Endothelial cell of umbilical vein (primary cell): ENCODE measurements at regions not wholly inside any gene's neighbourhood (a gene's known extent, or its start where the extent isn't known, plus 50 kb on each side); places are given as distances from the start of the nearest gene placed in this dataset.

Source experiments
- BruUV-seq: library from RNA; stranded (reverse); fragments of 400-500 nt; replicated peaks from 2 replicates; lab custom pipeline; 2021; lab: Mats Ljungman, UMichigan
- CTCF ChIA-PET: fragments of 300-600, 350-600 bp; sonication (Branson Sonifier 250); formaldehyde crosslinking; loops from one replicate; lab custom pipeline; 2021; ENCODE audit warnings: antibody characterized with exemption, inconsistent platforms; lab: Charles Lee
- POLR2A ChIA-PET: fragments of 300-600, 350-600 bp; sonication (Branson Sonifier 250); formaldehyde crosslinking; loops from one replicate; lab custom pipeline; 2021; ENCODE audit warnings: antibody characterized with exemption, inconsistent platforms; lab: Charles Lee
- DNase-seq: peaks from one replicate; pipeline ENCODE4 v3.0.0-alpha.2; 2011; ENCODE audit warnings: low read depth, low spot score
- FAIRE-seq: peaks from 2 replicates; lab custom pipeline; 2011; peaks lifted over from hg19 to GRCh38; lab: Jason Lieb, UNC
- H2AFZ ChIP-seq: 2 replicates; pipeline ENCODE4 v1.6.0; 2012; ENCODE audit warnings: low read depth, low read length, control low read depth, inconsistent platforms
- H3K27ac ChIP-seq: 2 replicates; pipeline ENCODE4 v1.5.1; 2011; ENCODE audit warnings: low read depth, mild to moderate bottlenecking, control low read depth, low read length, moderate library complexity; ENCODE audit not compliant: insufficient read depth
- H3K27me3 ChIP-seq, 2 experiments: 2 replicates each; pipeline versions ENCODE4 v1.6.0 to v1.6.1; 2011; ENCODE audit warnings: low read length in 2 of 2, mixed read lengths in 1 of 2; ENCODE audit not compliant: control insufficient read depth in 2 of 2, insufficient read depth in 2 of 2
- H3K36me3 ChIP-seq, 2 experiments: 2 replicates in 1 of 2; 3 replicates in 1 of 2; pipeline ENCODE4 v1.5.1; 2011; ENCODE audit warnings: low read length in 2 of 2, mild to moderate bottlenecking in 1 of 2, moderate library complexity in 1 of 2; ENCODE audit not compliant: control insufficient read depth in 2 of 2, insufficient read depth in 2 of 2; ENCODE audit errors: extremely low read depth in 1 of 2
- H3K4me1 ChIP-seq: 3 replicates; pipeline ENCODE4 v1.5.1; 2011; ENCODE audit warnings: mild to moderate bottlenecking, low read length; ENCODE audit not compliant: control insufficient read depth, insufficient read depth; ENCODE audit errors: extremely low read depth
- H3K4me2 ChIP-seq: 2 replicates; pipeline ENCODE4 v1.6.1; 2011; ENCODE audit warnings: low read length, control low read depth, mixed read lengths; ENCODE audit not compliant: insufficient read depth
- H3K4me3 ChIP-seq, 3 experiments: fragments of 200-600 bp in 1 of 3; sonication (generic), shearing (Covaris generic) in 1 of 3; replicated peaks in 1 of 3; 2 replicates each; pipeline ENCODE4 v1.5.1; 2011 to 2016; ENCODE audit warnings: control low read depth in 3 of 3, low read length in 3 of 3, mild to moderate bottlenecking in 2 of 3, inconsistent platforms in 1 of 3, low read depth in 1 of 3, moderate library complexity in 1 of 3; ENCODE audit not compliant: insufficient read depth in 1 of 3
- H3K79me2 ChIP-seq: 2 replicates; pipeline ENCODE4 v1.6.0; 2012; ENCODE audit warnings: low read length, inconsistent platforms; ENCODE audit not compliant: control insufficient read depth, insufficient read depth
- H3K9ac ChIP-seq: replicated peaks from 2 replicates; pipeline ENCODE3; 2011; ENCODE audit warnings: low read length, control low read depth; ENCODE audit not compliant: insufficient read depth; ENCODE audit errors: extremely low read depth
- H3K9me1 ChIP-seq: replicated peaks from 3 replicates; pipeline ENCODE4 v1.6.0; 2011; ENCODE audit warnings: mild to moderate bottlenecking, low read length; ENCODE audit not compliant: control insufficient read depth, insufficient read depth; ENCODE audit errors: extremely low read depth
- H3K9me3 ChIP-seq: replicated peaks from 2 replicates; pipeline ENCODE4 v1.5.1; 2012; ENCODE audit warnings: low read length, inconsistent platforms; ENCODE audit not compliant: control insufficient read depth, insufficient read depth
- H4K20me1 ChIP-seq: replicated peaks from 2 replicates; pipeline ENCODE3; 2011; ENCODE audit warnings: mild to moderate bottlenecking, low read length; ENCODE audit not compliant: control insufficient read depth, insufficient read depth; ENCODE audit errors: extremely low read depth
- EZH2 ChIP-seq: IDR thresholded peaks from 2 replicates; pipeline ENCODE4 v1.6.1; 2012; ENCODE audit warnings: borderline replicate concordance, low read depth, mild to moderate bottlenecking, moderate library complexity, low read length, inconsistent platforms; ENCODE audit not compliant: severe bottlenecking
- FOS ChIP-seq: IDR thresholded peaks from 2 replicates; pipeline ENCODE4 v1.6.1; 2011; ENCODE audit warnings: mild to moderate bottlenecking, low read length, moderate library complexity, borderline replicate concordance; ENCODE audit not compliant: insufficient read depth
- GATA2 ChIP-seq: IDR thresholded peaks from 2 replicates; pipeline ENCODE4 v1.7.0; 2011; ENCODE audit warnings: low read depth, mild to moderate bottlenecking, moderate library complexity, mixed read lengths, low read length; ENCODE audit not compliant: insufficient read length, insufficient read depth
- JUN ChIP-seq: IDR thresholded peaks from 2 replicates; pipeline ENCODE4 v1.6.1; 2011; ENCODE audit warnings: borderline replicate concordance, low read depth; ENCODE audit not compliant: insufficient read length, insufficient read depth
- MYC ChIP-seq: IDR thresholded peaks from one replicate; pipeline ENCODE4 v1.6.1; 2011; ENCODE audit warnings: mild to moderate bottlenecking, low read depth, low read length
- POLR2A ChIP-seq: IDR thresholded peaks from 2 replicates; pipeline ENCODE4 v1.6.1; 2012; ENCODE audit warnings: low read depth, mild to moderate bottlenecking, control low read depth, low read length
- POLR2AphosphoS5 ChIP-seq: IDR thresholded peaks from 2 replicates; pipeline ENCODE4 v1.6.1; 2012; ENCODE audit warnings: low read depth, mild to moderate bottlenecking, control low read depth, low read length, moderate library complexity; ENCODE audit not compliant: insufficient read depth
- dilution Hi-C: fragments of 300-500 bp; cut with MboI; formaldehyde crosslinking; loops from one replicate; pipeline ENCODE4 v1.15.0; 2019; ENCODE audit warnings: low sequenced_read_pairs; ENCODE audit not compliant: extremely low pct_ligation_motif_present
- intact Hi-C: fragments of 100-400 bp; cut with micrococcal nuclease; formaldehyde crosslinking; loops from one replicate; pipeline ENCODE4 v1.10.0; 2022
- TF ChIP-seq, protein P1 (sequence below): IDR thresholded peaks from 2 replicates; pipeline ENCODE4 v1.6.1; 2011; ENCODE audit not compliant: insufficient read depth, insufficient read length
- TF ChIP-seq, protein P2 (sequence below), 2 donors: IDR thresholded peaks; 1 replicate in 1 of 2; 2 replicates in 1 of 2; pipeline ENCODE4 v1.5.1; 2011; ENCODE audit warnings: low read length in 2 of 2, mild to moderate bottlenecking in 2 of 2, moderate library complexity in 2 of 2, control low read depth in 1 of 2, inconsistent platforms in 1 of 2, low read depth in 1 of 2; ENCODE audit not compliant: insufficient read depth in 1 of 2; ENCODE audit errors: extremely low read depth in 1 of 2

GRCh38 chr4:188987011-188987410, 847.8 kb downstream of the TRIML1 start:
- intact Hi-C loops (no loop called here), dilution Hi-C loops (no loop called here)

DNA sequence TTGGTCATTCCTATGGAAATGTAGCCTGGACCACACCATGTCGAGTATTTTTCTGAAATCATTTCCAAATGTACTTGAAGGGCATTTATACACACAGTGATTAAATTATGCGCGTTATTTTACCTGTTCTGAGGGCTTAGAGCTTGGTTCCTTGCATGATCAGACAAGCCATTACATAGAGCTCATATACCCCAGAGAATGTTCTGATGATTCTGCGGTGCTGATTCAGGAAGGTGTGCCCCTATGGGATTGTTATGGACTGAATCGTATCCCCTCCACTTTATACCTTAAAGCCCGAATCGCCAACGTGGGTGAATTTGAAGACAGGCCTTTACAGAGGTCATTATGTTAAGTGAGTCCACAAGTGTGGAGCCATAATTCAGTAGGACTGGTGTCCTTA, 848.9 kb downstream of the TRIML1 start:
- Histone ChIP-seq H3K4me3 (no peak overlapping the region), H3K27me3 (no peaks in the 10 kb centered on the region), H3K9me3 (peaks cover 3% of the 10 kb centered on the region), H3K27ac (no peak overlapping the region), H4K20me1 (no peaks in the 10 kb centered on the region), H3K36me3 (no peaks in the 10 kb centered on the region), H3K9me1 (no peaks in the 10 kb centered on the region), H3K4me1 (no peaks in the 10 kb centered on the region), H2AFZ (no peak overlapping the region), H3K79me2 (no peaks in the 10 kb centered on the region), H3K9ac (no peak overlapping the region), H3K4me2 (no peak overlapping the region)
- ChIA-PET CTCF (no interaction called here), POLR2A (no interaction called here)
- TF ChIP-seq JUN (no peak), POLR2A (no peak), EZH2 (no peak), GATA2 (no peak), FOS (no peak), MYC (no peak), POLR2AphosphoS5 (no peak)
- TF ChIP-seq, protein P1, sequence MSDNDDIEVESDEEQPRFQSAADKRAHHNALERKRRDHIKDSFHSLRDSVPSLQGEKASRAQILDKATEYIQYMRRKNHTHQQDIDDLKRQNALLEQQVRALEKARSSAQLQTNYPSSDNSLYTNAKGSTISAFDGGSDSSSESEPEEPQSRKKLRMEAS: no peak
- TF ChIP-seq, protein P2, sequence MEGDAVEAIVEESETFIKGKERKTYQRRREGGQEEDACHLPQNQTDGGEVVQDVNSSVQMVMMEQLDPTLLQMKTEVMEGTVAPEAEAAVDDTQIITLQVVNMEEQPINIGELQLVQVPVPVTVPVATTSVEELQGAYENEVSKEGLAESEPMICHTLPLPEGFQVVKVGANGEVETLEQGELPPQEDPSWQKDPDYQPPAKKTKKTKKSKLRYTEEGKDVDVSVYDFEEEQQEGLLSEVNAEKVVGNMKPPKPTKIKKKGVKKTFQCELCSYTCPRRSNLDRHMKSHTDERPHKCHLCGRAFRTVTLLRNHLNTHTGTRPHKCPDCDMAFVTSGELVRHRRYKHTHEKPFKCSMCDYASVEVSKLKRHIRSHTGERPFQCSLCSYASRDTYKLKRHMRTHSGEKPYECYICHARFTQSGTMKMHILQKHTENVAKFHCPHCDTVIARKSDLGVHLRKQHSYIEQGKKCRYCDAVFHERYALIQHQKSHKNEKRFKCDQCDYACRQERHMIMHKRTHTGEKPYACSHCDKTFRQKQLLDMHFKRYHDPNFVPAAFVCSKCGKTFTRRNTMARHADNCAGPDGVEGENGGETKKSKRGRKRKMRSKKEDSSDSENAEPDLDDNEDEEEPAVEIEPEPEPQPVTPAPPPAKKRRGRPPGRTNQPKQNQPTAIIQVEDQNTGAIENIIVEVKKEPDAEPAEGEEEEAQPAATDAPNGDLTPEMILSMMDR (IDR thresholded peaks at IDR 0.05; ENCODE audit: extremely low read depth in 1 of 2, insufficient read depth in 1 of 2, low read depth in 1 of 2, low read length in 2 of 2): no peak
- intact Hi-C loops (no loop called here), dilution Hi-C loops (no loop called here)
- BruUV-seq: no TSS peak
- DNase-seq (no peak), FAIRE-seq (no peak)

More at GRCh38 chr4:188987011-188987410, 847.8 kb downstream of the TRIML1 start:
- no TSS peak for BruUV-seq
- CTCF ChIA-PET: no interaction called here
- Histone ChIP-seq H2AFZ (no peak overlapping the region), H3K9me1 (no peaks in the 10 kb centered on the region), H3K27me3 (no peaks in the 10 kb centered on the region), H3K36me3 (no peaks in the 10 kb centered on the region), H4K20me1 (no peaks in the 10 kb centered on the region), H3K4me1 (no peaks in the 10 kb centered on the region), H3K4me3 (no peak overlapping the region), H3K9ac (no peak overlapping the region), H3K79me2 (no peaks in the 10 kb centered on the region), H3K9me3 (no peaks in the 10 kb centered on the region), H3K27ac (no peak overlapping the region), H3K4me2 (no peak overlapping the region)
- TF ChIP-seq GATA2 (no peak), POLR2A (no peak), MYC (no peak), JUN (no peak), POLR2AphosphoS5 (no peak), EZH2 (no peak)
- TF ChIP-seq, protein P1: no peak
- FAIRE-seq (no peak), DNase-seq (no peak)
- POLR2A ChIA-PET: no interaction called here
